H1 (cell line): ENCODE measurements at regions not wholly inside any gene's neighbourhood (a gene's known extent, or its start where the extent isn't known, plus 50 kb on each side); places are given as distances from the start of the nearest gene placed in this dataset.
A peak's percentile ranks its signal among the peaks of the same experiment; 100 is the strongest.

Experiments used
- CTCF ChIA-PET: fragments of 300-600 bp; sonication (Branson Sonifier 250); formaldehyde crosslinking; loops from one replicate; lab custom pipeline; 2021; ENCODE audit not compliant: partially characterized antibody; lab: Charles Lee
- POLR2A ChIA-PET: fragments of 300-600 bp; sonication (Branson Sonifier 250); formaldehyde crosslinking; loops from one replicate; lab custom pipeline; 2021; ENCODE audit warnings: inconsistent platforms; ENCODE audit not compliant: partially characterized antibody; lab: Charles Lee
- DNase-seq, 2 experiments: peaks; one replicate each; pipeline versions ENCODE4 v3.0.0 to v3.0.0-alpha.2; 2010 to 2022; ENCODE audit warnings: low spot score in 2 of 2, low read depth in 1 of 2, mixed read lengths in 1 of 2
- FAIRE-seq: peaks from 2 replicates; lab custom pipeline; 2011; peaks lifted over from hg19 to GRCh38; lab: Jason Lieb, UNC
- H2AFZ ChIP-seq: 2 replicates; pipeline ENCODE4 v1.8.1; 2012; ENCODE audit warnings: low read length, inconsistent platforms
- H2AK5ac ChIP-seq: 2 replicates; pipeline ENCODE4 v1.6.1; 2013; ENCODE audit warnings: low read depth, low read length
- H2BK120ac ChIP-seq: replicated peaks from 2 replicates; pipeline ENCODE3; 2013; ENCODE audit warnings: low read depth, low read length, inconsistent platforms
- H2BK12ac ChIP-seq: 2 replicates; pipeline ENCODE4 v1.6.1; 2013; ENCODE audit warnings: low read depth, low read length
- H2BK15ac ChIP-seq: 2 replicates; pipeline ENCODE4 v1.6.1; 2013; ENCODE audit warnings: low read length
- H2BK20ac ChIP-seq: 2 replicates; pipeline ENCODE4 v1.6.1; 2013; ENCODE audit warnings: low read length
- H2BK5ac ChIP-seq: 2 replicates; pipeline ENCODE4 v1.6.1; 2013; ENCODE audit warnings: low read depth, low read length
- H3K14ac ChIP-seq: 2 replicates; pipeline ENCODE4 v1.6.1; 2013; ENCODE audit warnings: inconsistent platforms; ENCODE audit not compliant: insufficient read length
- H3K18ac ChIP-seq: 2 replicates; pipeline ENCODE4 v1.6.1; 2013; ENCODE audit warnings: low read length; ENCODE audit errors: extremely low read depth
- H3K23ac ChIP-seq: 2 replicates; pipeline ENCODE4 v1.6.1; 2013; ENCODE audit warnings: inconsistent platforms; ENCODE audit not compliant: insufficient read length
- H3K23me2 ChIP-seq: 2 replicates; pipeline ENCODE4 v1.6.1; 2013; ENCODE audit warnings: low read depth, low read length
- H3K27ac ChIP-seq: 2 replicates; pipeline ENCODE4 v1.6.1; 2011; ENCODE audit warnings: low read depth, low read length, inconsistent platforms
- H3K27me3 ChIP-seq, 4 experiments: replicated peaks in 1 of 4; 1 replicate in 1 of 4; 2 replicates in 3 of 4; pipeline versions ENCODE4 v1.6.1 to v1.8.1; 2011 to 2013; ENCODE audit warnings: low read length in 3 of 4, mild to moderate bottlenecking in 3 of 4, inconsistent platforms in 2 of 4, mixed read lengths in 2 of 4, moderate library complexity in 1 of 4; ENCODE audit not compliant: control insufficient read depth in 3 of 4, insufficient read depth in 3 of 4; ENCODE audit errors: extremely low read depth in 1 of 4
- H3K36me3 ChIP-seq, 4 experiments: 2 replicates each; pipeline versions ENCODE4 v1.6.1 to v1.8.1; 2011 to 2013; ENCODE audit warnings: mild to moderate bottlenecking in 4 of 4, low read length in 3 of 4, moderate library complexity in 2 of 4, control low read depth in 1 of 4, inconsistent platforms in 1 of 4; ENCODE audit not compliant: insufficient read depth in 4 of 4, control insufficient read depth in 2 of 4
- H3K4ac ChIP-seq: replicated peaks from 2 replicates; pipeline ENCODE3; 2013; ENCODE audit warnings: low read length, low read depth, mixed read lengths, inconsistent platforms; ENCODE audit not compliant: insufficient read length
- H3K4me1 ChIP-seq, 4 experiments: replicated peaks in 1 of 4; 1 replicate in 1 of 4; 2 replicates in 3 of 4; pipeline versions ENCODE4 v1.6.1 to v1.8.1; 2011 to 2013; ENCODE audit warnings: low read length in 3 of 4, inconsistent platforms in 2 of 4, mixed read lengths in 1 of 4; ENCODE audit not compliant: insufficient read depth in 4 of 4, control insufficient read depth in 3 of 4
- H3K4me2 ChIP-seq, 2 experiments: 2 replicates each; pipeline versions ENCODE4 v1.6.1 to v1.8.1; 2011 to 2013; ENCODE audit warnings: low read depth in 2 of 2, low read length in 2 of 2, control low read depth in 1 of 2, inconsistent platforms in 1 of 2, mild to moderate bottlenecking in 1 of 2; ENCODE audit not compliant: insufficient read depth in 1 of 2
- H3K4me3 ChIP-seq, 4 experiments: fragments of 200-600, 300-600 bp in 1 of 4; sonication (generic), shearing (Covaris generic), sonication (Bioruptor Twin) in 1 of 4; 2 replicates each; pipeline versions ENCODE4 v1.5.1 to v1.8.1; 2011 to 2016; ENCODE audit warnings: low read length in 4 of 4, low read depth in 3 of 4, control low read depth in 2 of 4, inconsistent platforms in 2 of 4, mild to moderate bottlenecking in 2 of 4, mixed read lengths in 1 of 4, moderate library complexity in 1 of 4; ENCODE audit not compliant: insufficient read depth in 2 of 4; ENCODE audit errors: extremely low read depth in 1 of 4
- H3K56ac ChIP-seq: replicated peaks from 2 replicates; pipeline ENCODE3; 2013; ENCODE audit warnings: low read depth, mild to moderate bottlenecking, mixed read lengths, low read length, inconsistent platforms; ENCODE audit not compliant: insufficient read length
- H3K79me1 ChIP-seq: 2 replicates; pipeline ENCODE4 v1.6.1; 2013; ENCODE audit warnings: low read depth, low read length, control low read depth
- H3K79me2 ChIP-seq, 2 experiments: 2 replicates each; pipeline versions ENCODE4 v1.6.1 to v1.8.1; 2012 to 2013; ENCODE audit warnings: low read length in 2 of 2, mild to moderate bottlenecking in 2 of 2, inconsistent platforms in 1 of 2; ENCODE audit not compliant: insufficient read depth in 2 of 2, control insufficient read depth in 1 of 2
- H3K9ac ChIP-seq, 4 experiments: replicated peaks in 1 of 4; 1 replicate in 1 of 4; 2 replicates in 3 of 4; pipeline versions ENCODE4 v1.6.1 to v1.8.1; 2011 to 2013; ENCODE audit warnings: low read depth in 3 of 4, low read length in 3 of 4, control low read depth in 2 of 4, mild to moderate bottlenecking in 2 of 4, moderate library complexity in 2 of 4, inconsistent platforms in 1 of 4; ENCODE audit errors: extremely low read depth in 1 of 4
- H3K9me3 ChIP-seq, 2 experiments: 2 replicates each; pipeline versions ENCODE4 v1.6.1 to v1.8.1; 2012 to 2013; ENCODE audit warnings: mild to moderate bottlenecking in 2 of 2, moderate library complexity in 2 of 2, control low read depth in 1 of 2, inconsistent platforms in 1 of 2, low read depth in 1 of 2, low read length in 1 of 2, mixed read lengths in 1 of 2; ENCODE audit not compliant: insufficient read depth in 2 of 2
- H4K20me1 ChIP-seq, 2 experiments: replicated peaks in 1 of 2; 2 replicates each; pipeline versions ENCODE3 to v1.8.1; 2011 to 2013; ENCODE audit warnings: inconsistent platforms in 2 of 2, low read length in 2 of 2, mild to moderate bottlenecking in 1 of 2; ENCODE audit not compliant: insufficient read depth in 2 of 2, control insufficient read depth in 1 of 2
- H4K5ac ChIP-seq: 2 replicates; pipeline ENCODE4 v1.6.1; 2013; ENCODE audit warnings: low read length, low read depth, mixed read lengths, inconsistent platforms; ENCODE audit not compliant: insufficient read length
- H4K8ac ChIP-seq: 2 replicates; pipeline ENCODE4 v1.8.0; 2013; ENCODE audit warnings: mild to moderate bottlenecking, moderate library complexity, low read length, inconsistent platforms; ENCODE audit not compliant: insufficient read depth; ENCODE audit errors: extremely low read depth
- H4K91ac ChIP-seq: replicated peaks from 2 replicates; pipeline ENCODE3; 2013; ENCODE audit warnings: low read length, mixed read lengths, inconsistent platforms; ENCODE audit not compliant: insufficient read length
- ASH2L ChIP-seq: fragments of 200-600, 300-600 bp; sonication (generic); IDR thresholded peaks from one replicate; pipeline ENCODE4 v1.7.1; 2017; ENCODE audit warnings: low read length
- FOSL1 ChIP-seq: IDR thresholded peaks from 2 replicates; pipeline ENCODE4 v1.6.1; 2011; ENCODE audit warnings: mild to moderate bottlenecking, low read depth, low read length, moderate library complexity; ENCODE audit not compliant: insufficient read depth
- GABPA ChIP-seq: IDR thresholded peaks from 2 replicates; pipeline ENCODE4 v1.6.1; 2011; ENCODE audit warnings: mild to moderate bottlenecking, low read length, moderate library complexity, borderline replicate concordance; ENCODE audit not compliant: insufficient read depth
- JUN ChIP-seq: IDR thresholded peaks from 2 replicates; pipeline ENCODE4 v1.6.1; 2011; ENCODE audit warnings: low read depth, mild to moderate bottlenecking, improper control_type of control experiment, low read length
- POLR2A ChIP-seq, 2 experiments: IDR thresholded peaks; 1 replicate in 1 of 2; 2 replicates in 1 of 2; pipeline ENCODE4 v1.6.1; 2011; ENCODE audit warnings: low read depth in 2 of 2, low read length in 2 of 2, mild to moderate bottlenecking in 2 of 2; ENCODE audit errors: control extremely low read depth in 1 of 2
- SIRT6 ChIP-seq: IDR thresholded peaks from one replicate; pipeline ENCODE4 v1.7.1; 2012; ENCODE audit warnings: low read length, inconsistent platforms
- USF2 ChIP-seq: IDR thresholded peaks from 2 replicates; pipeline ENCODE4 v1.6.1; 2011; ENCODE audit warnings: low read length, improper control_type of control experiment
- WGBS, 2 experiments: shearing (Covaris generic) in 1 of 2; methylation state at CpG; one replicate each; pipeline versions ENCODE4 v1.1.6 to v1.1.7; 2013 to 2015; ENCODE audit warnings: low lambda C conversion rate in 2 of 2, mixed read lengths in 2 of 2, inconsistent platforms in 1 of 2, low coverage in 1 of 2, missing lambda C conversion rate in 1 of 2; ENCODE audit not compliant: insufficient replicate concordance in 2 of 2, insufficient coverage in 1 of 2, insufficient read length in 1 of 2; ENCODE audit errors: extremely low coverage in 1 of 2, missing lambda C conversion rate in 1 of 2; 5-methylcytosine and 5-hydroxymethylcytosine counted together

- TF ChIP-seq GABPA = no peak
- TF ChIP-seq SIRT6 = no peak
- no peak for TF ChIP-seq USF2
- TF ChIP-seq FOSL1 = no peak
- no peak for TF ChIP-seq POLR2A (IDR thresholded peaks at IDR 0.05; ENCODE audit: control extremely low read depth in 1 of 2, low read depth in 2 of 2, low read length in 2 of 2)
- TF ChIP-seq JUN = no peak
- TF ChIP-seq ASH2L = no peak
- H2BK20ac ChIP-seq = no peak overlapping the region
- no peak overlapping the region for H2BK5ac ChIP-seq
- H3K9ac ChIP-seq = no peak overlapping the region
- no peak overlapping the region for H3K4ac ChIP-seq
- H3K4me3 ChIP-seq = no peak overlapping the region
- 54% methylated on average over 4 of the region's 4 CpGs; no CpG with 5 or more reads in 1 of the 2 experiments for WGBS, 2 experiments
- no peak overlapping the region for H4K8ac ChIP-seq
- H2BK15ac ChIP-seq = no peak overlapping the region
- H3K9me3 ChIP-seq = peaks cover 0 to 2% of the 10 kb centered on the region in 2 experiments; a peak in 1 of 4 replicates
- POLR2A ChIA-PET = no interaction called here
- H3K79me1 ChIP-seq = no peaks in the 10 kb centered on the region
- H2AFZ ChIP-seq = peak overlapping the region; percentile 82; the same call in 1 of the 2 replicates
- no peak overlapping the region for H3K18ac ChIP-seq
- H3K23me2 ChIP-seq = no peaks in the 10 kb centered on the region
- no peak overlapping the region for H2BK12ac ChIP-seq
- H3K14ac ChIP-seq = no peak overlapping the region
- H2AK5ac ChIP-seq = no peak overlapping the region
- no peaks in the 10 kb centered on the region for H4K20me1 ChIP-seq
- H3K27ac ChIP-seq = no peak overlapping the region
- H3K27me3 ChIP-seq = no peaks in the 10 kb centered on the region
- DNase-seq (no peak), FAIRE-seq (peak; percentile 13)
- H3K4me2 ChIP-seq = no peak overlapping the region
- no peaks in the 10 kb centered on the region for H3K36me3 ChIP-seq
- H2BK120ac ChIP-seq = no peak overlapping the region
- H3K79me2 ChIP-seq = no peaks in the 10 kb centered on the region
- no peak overlapping the region for H3K56ac ChIP-seq
- no peak overlapping the region for H4K5ac ChIP-seq
- peaks cover 0 to 10% (median 3%) of the 10 kb centered on the region in 4 experiments; a peak in 2 of 7 replicates for H3K4me1 ChIP-seq
- CTCF ChIA-PET = interaction anchor here (0.6 to 1.3 kb wide), 4 partner anchors 15 to 404 kb away, joined by 3 to 4 read pairs (median 3); no protein-coding TSS in a partner anchor
- no peak overlapping the region for H4K91ac ChIP-seq
- H3K23ac ChIP-seq = no peak overlapping the region
Observed at GRCh38 chr3:81894598-81894997, 133.2 kb upstream of the GBE1 start.
